Glomerular visceral epithelial cell (primary cell): ENCODE measurements at regions not wholly inside any gene's neighbourhood (a gene's known extent, or its start where the extent isn't known, plus 50 kb on each side); places are given as distances from the start of the nearest gene placed in this dataset.

ENCODE experiments used
- DNase-seq: peaks from one replicate; pipeline ENCODE4 v3.0.0-alpha.2; 2016; ENCODE audit errors: extremely low spot score

DNA sequence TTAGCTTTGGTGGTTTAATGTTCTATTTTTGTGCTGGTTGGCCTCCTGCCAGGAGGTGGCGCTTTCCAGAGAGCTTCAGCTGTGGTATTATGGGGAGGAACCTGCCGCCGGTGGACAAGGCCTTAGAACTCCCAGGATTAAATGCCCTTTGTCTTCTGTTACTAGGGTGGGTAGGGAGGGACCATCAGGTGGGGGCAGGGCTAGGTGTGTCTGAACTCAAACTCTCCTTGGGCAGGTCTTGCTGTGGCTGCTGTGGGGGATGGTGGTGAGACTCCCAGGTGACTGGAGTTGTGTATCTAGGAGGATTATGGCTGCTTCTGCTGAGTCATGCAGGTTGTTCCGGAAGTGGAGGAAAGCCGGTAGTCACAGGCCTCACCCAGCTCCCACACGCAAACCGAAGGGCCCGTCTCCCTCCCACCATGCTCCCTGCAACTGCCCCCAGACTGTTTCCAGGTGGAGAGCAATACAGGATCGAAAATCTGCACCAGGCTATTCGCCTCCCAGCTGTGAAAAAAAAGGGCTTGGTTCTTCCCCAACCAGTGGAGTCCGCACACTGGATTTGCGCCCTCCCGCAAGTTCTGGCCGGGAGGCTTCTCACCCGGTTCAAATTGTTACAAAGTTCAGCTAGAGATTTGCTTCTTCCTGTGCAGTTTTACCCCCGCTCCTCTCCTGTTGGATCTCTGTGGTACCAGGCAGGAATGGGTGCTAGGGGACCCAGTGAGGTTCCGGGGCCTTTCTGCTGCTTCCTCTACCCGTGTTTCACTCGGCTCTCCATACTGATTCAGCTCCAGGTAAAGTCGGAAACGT is 220.5 kb downstream of the CENPF start:
- DNase-seq: no peak

DNA sequence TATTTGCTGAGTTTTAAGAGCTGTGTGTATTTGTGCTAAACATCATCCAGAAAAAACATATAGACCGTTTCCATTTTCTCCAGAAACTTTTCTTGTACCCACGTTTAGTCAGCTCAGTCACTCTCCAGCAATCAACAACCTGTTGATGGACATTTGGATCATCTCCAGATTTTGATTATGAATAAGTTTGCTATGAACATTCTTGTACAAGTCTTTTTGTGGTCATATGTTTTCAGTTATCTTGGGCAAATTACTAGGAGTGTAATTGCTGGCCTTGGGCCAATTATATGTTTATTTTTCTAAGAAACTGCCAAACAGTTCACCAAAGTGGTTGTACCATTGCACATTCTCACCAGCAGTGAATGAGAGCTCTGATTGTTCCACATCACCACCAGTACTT is 221.8 kb downstream of the CENPF start:
- no peak for DNase-seq

DNA sequence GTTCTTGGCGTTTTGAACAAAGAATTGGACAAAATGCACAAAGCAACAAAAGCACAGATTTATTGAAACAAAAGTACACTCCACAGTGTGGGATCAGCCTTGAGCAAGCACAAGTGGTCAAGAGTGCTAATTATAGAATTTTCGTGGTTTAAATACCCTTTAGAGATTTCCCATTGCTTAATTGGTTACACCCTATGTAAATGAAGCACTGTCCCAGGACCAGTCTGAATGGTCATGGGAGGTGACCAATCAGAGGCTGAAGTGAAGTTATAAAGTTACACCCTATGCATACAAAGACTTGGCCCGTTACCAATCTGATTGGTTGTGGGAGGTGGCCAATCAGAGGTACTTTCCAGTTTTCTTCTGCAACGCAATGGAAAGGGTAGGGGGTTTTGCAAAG is 223.6 kb downstream of the CENPF start:
- DNase-seq: no peak

DNA sequence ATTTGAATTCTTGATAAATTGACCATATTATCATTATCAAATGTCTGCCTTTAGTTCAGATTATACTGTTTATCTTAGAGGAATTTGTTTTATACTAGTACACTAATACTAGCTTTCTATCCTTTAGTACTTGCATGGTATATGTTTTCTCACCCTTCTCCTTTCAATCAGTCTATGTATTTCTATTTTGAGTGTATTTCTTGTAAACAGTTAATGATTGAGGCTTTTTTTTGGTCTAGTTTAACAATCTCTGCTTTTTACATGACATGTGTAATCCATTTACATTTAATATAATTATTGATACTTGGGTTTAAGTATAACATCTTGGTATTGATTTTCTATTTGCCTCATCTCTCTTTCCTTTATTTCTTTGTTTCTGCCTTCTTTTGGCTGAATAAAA is 224.9 kb downstream of the CENPF start:
- DNase-seq: no peak

DNA sequence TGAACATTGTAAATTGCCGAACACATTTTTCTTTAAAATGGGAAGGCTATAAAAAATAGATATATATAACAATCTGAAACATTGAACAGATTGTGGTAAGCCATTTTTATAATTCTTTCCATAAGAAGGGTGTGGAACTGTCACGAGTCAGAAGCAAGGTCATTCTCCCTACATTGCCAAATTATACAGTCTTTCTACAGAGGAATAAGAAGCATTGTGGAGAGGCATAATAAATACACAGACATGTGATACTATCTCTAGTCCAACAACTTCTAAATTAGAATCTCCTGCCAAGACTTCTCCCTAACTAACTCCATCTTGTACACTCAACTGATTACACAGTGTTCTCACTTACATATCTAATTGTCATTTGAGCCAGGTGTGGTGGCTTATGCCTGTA is 227.9 kb downstream of the CENPF start:
- no peak for DNase-seq

DNA sequence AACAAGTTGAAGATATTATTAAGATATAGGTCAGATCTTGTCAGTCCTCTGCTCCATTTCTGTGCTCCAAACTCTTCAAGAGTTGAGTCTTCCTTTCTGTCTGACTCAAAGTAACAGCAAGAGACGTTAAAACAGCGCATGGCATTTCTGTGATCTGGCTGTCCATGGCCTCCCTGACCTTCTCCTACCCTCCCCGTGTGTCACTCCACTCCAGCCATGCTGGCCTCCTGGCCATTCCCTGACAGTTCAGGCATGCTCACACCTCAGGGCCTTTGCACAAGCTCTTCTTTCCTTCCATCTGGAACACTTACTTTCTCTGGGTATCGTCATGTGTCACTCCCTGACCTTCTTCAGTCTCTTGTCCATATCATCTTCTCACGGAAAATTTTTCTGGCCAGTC is 229.0 kb downstream of the CENPF start:
- DNase-seq: no peak

DNA sequence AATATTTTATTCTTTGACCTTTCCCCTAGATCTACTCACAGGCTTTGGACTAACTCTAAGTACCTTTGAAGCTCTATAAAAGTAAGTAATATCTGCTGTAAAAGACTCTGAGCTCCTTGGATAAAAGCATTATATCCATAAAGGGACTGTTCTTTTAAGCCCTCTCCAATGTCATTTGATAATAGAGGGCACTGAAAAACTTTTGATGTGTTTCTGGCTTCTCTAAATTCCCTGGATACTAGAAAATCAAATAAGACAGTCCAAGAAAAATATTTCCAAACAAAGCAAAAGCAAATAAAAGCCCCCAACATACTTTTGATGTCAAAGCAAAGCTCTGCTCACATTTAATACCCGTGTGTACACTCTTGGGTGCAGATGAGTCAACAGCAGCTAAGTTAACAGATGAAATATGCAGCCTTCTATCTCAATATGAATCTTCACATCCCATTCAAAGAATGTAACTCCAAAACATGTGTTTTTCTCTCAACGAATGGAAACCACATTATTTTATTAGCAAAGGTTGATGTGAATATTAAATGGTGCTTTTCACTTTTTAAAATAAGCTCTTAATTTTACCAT is 230.3 kb downstream of the CENPF start:
- no peak for DNase-seq

DNA sequence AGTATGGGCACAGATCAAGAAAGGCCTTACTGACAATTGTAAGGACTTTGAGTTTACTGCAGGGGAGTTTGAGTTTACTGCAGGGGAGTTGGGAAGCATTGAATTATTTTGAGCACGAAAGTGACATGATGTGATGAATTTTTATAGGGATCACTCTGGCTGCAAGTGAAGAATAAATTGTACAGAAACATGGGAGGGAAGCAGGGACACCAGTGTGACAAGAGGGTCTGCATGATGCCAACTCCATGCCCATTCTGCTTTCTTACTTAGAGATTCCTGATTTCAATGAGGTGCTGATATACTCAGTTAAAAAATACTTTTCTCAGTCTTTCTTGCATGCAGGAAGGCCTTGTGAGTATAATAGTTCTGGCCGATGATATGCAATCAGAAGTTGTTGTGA is 234.4 kb downstream of the CENPF start:
- DNase-seq: no peak

DNA sequence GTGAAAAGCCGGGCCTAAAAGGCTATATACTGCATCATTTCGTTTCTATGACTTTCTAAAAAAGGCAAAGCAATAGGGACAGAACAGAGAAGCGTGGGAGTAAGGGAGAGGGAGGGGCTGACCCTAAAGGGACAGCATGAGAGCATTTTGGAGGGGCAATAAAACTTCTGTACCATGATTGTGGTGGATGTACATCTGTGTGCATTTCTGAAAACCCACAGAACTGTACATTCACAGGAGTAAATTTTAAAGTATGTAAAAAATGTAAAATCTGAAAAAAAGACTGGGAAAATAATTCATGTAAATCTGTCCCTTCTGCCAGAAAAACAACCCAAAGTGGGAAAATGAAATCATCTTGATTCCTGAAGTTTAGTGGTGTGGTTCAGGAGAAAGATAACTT is 235.4 kb downstream of the CENPF start:
- peak; percentile 65 for DNase-seq

DNA sequence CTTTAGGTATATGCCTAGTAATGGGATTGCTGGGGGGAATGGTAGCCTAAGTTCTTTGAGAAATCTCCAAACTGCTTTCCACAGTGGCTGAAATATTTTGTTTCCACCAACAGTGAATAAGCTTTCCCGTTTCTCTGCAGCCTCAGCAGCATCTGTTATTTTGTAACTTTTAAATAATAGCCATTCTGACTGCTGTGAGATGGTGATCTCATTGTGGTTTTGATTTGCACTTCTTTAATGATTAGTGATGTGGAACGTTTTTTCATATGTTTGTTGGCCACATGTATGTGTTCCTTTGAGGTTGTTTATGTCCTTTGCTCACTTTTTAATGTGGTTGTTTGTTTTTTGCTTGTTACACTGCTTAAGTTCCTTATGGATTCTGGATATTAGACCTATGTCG is 237.4 kb downstream of the CENPF start:
- DNase-seq: peak; percentile 67

DNA sequence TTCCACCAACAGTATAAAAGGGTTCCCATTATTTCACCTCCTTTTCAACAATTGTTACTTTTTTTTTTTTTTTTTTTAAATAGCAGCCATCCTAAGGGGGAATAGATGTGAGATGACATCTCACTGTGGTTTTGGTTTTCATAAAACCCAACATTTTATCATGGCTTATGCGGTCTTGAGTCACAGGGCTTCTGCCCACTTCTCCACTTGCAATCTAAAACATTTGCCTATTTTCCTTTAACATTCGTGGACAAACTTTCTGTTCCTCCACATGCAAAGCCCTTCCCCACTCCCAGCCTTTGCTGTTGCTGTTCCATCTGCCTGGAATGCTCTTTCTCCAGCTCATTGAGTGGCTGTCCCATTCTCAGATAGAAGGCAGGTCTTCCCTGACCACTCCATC is 239.7 kb upstream of the KCNK2 start:
- peak; percentile 87 for DNase-seq

DNA sequence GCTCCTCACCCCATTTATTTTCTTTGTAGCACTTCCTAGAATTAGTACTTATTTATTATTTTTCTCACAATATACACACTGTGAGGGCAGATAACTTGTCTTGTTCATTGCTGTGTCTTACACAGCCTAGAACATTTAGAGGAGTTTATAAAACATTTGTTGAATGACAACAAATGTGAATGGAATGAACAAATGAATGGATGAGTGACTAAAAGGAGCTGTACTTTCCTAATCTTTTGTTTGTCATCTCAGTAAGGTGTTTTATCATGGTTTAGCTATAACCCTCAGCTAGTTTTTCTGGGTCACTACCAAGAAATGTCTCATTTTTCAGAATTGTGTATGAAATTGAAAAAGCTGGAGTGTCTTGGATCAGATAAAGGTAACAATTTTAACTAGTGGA is 239.3 kb upstream of the KCNK2 start:
- DNase-seq: no peak

DNA sequence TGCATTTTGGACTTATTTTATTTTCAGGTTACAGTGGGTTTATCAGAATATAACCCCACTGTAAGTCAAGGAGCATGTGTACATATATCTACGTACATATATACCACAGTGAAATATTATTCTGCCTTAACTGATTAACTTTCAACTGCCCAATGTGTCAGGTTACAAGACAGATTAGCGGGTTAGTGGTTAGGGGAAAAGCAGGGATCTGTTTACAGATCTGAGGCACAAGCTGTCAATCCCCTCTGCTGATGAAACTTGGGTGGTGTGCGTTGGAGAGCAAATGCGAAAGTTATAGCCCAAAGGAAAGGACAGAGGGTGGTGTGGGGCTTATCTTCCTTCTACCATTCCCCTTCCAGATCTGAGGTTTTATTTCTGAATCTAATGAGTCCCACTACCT is 238.2 kb upstream of the KCNK2 start:
- no peak for DNase-seq

DNA sequence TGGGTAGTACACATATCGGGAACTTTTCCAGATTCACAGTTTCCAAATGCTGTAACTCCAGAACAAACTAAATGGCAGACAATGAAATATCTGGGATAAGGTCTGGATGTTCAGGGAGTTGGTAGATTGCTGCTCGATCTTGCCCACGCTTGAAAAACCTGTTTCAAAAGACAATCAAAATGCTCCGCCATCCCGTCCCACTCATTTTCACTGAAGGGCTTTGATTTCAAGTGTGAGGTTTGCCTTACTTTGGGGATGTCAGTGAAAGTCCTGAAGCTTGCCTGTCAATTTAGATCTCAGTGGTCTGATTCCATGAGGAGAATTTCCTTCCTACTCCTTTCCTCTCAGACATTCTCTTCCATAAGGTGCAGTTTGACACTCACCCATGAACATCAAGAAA is 236.3 kb upstream of the KCNK2 start:
- DNase-seq: no peak

DNA sequence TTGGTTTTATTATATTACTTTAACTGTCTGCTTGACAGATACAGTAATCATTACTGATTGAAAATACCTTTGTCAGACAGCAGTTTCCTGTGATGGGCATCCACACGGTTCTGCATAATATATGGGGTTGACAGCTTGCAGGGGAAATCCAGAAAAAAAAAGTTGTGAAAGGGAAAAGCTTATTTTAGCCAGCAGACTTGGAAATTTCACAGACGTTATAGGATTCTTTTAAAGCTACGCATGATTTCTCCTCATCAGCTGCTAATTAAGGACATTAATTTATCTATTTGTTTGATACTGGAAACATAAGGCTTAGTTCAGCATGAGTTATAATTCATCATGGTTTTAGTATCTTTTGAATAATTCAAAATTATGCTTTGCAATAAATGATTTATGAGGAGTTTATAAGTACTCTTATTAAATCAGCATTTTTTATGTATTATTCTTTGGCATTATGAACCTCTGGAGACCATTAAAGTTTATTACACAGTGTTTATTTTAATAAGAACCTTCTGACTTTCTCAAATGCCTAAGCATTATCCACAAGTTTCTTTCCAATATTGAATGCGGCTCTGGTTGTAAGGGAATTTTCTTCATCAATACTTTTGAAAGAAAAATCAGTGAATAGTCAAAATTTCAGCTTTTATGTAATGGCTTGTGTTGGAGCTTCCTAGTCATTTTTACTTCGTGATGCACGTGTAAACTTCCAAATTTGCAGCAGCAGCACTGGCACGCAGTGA is 235.3 kb upstream of the KCNK2 start:
- no peak for DNase-seq

DNA sequence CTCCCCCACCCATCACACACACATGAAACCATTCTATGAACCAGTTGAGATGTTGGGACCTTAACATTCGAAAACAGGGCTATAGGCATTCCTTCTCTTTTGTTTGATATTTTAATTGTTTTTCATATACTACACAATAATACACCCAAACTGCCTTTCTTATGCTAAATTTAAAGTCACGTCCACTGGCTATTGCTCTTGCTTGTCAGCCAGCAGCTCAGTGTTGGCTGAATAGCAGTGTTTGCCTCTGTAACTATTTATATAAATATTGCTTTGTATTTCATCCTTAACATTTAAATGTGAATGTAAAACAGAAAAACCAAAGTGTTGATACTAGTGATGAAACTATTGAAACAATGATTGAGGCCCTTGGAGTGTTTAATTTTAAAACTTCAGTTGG is 234.4 kb upstream of the KCNK2 start:
- DNase-seq: no peak

DNA sequence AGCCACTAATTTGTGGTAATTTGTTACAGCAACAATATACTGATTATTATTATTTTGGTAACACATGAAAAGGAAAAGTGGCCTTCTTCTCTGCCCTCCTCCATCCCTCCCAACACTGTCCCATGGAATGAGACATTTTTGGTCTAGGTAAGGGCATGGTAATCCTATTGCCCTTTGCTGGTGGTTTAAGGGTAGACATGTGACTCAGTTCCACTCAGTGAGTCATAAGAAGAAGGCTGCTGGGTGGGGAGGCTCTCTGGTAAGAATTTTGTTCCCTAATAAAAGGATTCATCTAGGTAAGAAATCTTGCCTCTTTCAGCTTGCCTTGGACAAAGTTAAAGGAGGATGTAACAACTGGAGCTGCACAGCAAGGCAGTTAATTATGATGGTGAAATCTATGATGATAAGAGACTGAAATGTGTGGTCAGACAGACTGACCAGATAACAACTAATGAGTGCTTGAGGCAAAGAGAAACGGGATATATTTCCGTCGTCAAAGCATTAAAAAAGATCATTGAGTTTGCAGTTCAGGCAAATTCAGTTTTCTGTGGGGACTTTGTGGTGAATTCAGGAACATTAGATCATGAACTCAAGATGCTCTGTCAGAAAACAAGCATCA is 232.0 kb upstream of the KCNK2 start:
- DNase-seq: no peak

DNA sequence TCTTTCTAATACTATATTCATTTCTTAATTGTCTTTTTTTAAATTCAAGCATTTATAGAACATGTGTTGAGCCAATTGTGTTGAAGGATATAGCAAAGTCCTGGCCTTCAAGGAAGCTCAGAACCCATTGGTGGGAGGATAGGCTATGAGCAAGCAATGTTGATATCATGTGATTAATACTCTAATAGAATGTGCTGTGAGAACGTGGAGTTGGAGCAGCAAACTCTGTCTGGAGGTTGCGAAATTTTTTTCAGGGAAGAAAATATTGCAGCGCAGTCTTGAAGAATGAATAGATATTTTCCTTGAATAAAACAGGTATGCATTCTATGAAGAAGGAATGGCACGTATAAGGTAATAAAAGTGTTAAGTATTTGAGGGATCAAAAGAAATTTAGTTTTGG is 229.2 kb upstream of the KCNK2 start:
- no peak for DNase-seq

DNA sequence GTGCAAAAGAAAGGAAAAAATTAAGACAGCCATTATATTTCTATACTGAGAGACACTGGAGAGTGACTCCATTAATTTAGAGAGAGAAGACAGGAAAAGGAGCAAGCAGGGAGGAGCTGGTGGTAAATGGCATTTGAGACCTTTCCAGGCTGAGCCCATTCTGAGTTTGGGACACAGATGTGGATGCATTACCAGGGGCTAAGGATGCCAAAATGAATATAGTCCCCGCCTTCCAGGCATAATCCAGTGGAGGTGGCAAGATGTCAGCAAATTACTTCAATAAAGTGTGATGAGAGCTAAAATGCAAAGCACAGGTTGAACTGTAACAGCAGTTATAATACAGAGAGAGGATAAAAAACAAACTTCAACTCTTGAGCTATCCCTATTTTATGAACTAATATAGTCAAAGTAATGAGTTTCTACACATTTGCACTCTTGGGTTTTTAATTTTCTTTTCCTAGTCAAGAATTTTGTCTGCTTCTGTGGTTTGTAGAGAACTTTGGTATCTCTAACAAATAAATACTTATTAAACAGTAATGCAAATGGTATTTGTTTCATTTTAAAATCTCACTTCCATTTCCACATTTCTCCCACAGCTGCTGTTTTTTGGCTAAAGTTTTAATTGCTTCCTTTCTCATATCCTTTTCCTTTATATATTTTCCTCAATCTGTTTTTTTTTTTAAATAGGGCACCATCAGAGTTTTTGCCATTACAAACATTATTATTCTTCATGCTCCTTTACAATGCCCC is 228.2 kb upstream of the KCNK2 start:
- no peak for DNase-seq

DNA sequence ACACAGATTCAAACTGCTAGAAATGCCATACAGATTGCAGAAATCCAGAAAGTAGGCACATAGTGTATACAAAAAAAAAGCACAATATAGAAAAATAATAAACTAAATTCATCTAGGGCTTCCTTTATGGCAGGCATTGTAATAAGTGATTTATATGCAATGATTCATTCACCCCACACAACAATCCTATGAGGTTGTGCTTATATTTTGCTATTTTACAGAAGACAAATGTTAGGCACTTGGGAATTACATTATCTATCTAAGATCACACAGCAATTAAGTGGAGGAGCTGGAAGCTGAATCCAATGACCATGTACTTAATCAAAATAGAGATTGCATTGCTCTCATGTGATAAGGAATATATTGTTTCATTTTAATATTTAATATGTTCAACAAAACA is 225.7 kb upstream of the KCNK2 start:
- no peak for DNase-seq

DNA sequence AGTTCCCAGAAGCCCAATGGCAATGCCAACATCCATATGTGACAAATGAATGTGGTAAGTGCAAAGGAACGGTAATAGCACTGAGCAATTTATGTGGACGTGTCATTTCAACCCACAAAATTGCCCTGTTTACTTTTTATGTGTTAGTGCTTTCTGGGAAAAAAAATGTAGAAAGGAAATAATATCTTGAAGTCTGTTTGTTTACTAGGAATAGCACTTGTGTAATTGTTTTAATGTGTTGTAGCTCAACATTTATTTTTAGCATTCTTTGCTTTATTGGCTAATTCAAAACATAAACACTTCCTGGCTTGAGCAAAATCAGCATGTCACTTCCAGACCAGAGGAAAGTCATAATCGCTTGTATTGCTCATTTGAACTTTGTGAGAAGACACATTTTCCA is 224.8 kb upstream of the KCNK2 start:
- DNase-seq: no peak

DNA sequence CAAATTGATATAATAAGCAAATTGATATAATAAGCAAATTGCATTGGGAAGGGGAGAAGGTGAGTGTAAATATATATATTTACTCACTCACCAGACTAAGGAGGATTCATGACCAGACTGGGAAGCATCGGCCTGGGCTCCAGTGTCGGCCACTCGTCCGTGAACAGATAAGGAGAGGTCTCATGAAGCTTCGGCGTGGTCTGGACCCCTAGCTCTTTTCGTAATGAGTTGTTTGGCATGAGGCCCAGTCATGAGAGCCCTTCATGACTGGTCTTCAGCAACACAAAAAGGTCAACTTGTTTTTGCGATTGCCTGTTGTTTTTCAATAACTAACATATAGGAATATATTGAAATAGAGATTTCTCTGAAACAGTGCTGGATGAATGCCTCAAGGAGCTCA is 222.9 kb upstream of the KCNK2 start:
- no peak for DNase-seq
